Fibroblast of the aortic adventitia (primary cell): ENCODE measurements at regions not wholly inside any gene's neighbourhood (a gene's known extent, or its start where the extent isn't known, plus 50 kb on each side); places are given as distances from the start of the nearest gene placed in this dataset.

ENCODE experiments used
- DNase-seq: peaks from one replicate; pipeline ENCODE4 v3.0.0-alpha.2; 2010; ENCODE audit warnings: low read depth
- H3K4me3 ChIP-seq: 2 replicates; pipeline ENCODE4 v1.5.1; 2011; ENCODE audit warnings: low read depth, mild to moderate bottlenecking, control low read depth, low read length, moderate library complexity
- TF ChIP-seq, protein P1 (sequence below): IDR thresholded peaks from 2 replicates; pipeline ENCODE4 v1.5.1; 2011; ENCODE audit warnings: mild to moderate bottlenecking, low read length, control low read depth, inconsistent platforms; ENCODE audit not compliant: insufficient read depth

DNA sequence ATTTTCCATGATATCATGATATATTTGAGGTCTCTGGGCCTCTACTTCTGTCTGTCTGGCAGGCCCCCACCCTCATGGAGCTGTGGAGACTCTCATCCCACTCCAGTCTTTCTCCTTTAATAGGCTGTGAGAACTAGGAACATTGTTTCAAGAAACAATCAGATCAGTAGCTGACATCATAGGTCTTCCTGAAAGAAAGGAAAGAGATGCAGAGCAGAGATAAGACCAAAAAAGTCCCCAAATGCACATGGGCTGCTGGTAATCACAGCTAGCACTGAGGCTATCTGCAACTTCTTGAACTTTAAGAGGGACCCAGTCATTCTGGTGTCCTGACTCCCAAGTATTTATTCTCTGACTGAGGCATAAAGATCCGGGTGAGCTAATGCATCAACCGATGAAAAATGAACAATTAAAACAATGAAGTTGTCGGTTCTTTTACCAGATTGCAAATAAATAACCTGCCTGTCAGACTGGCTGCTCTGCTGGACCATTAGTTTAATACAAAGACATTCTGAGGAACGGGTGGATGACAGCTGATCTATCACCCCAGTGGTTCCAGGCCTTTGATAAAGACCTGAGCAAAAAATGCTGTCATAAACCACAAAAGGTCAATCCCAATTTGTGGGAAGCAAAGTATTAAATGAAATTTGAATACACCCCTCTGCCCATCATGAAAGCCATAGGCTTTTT, 780.8 kb upstream of the GOLIM4 start:
- DNase-seq = no peak

DNA sequence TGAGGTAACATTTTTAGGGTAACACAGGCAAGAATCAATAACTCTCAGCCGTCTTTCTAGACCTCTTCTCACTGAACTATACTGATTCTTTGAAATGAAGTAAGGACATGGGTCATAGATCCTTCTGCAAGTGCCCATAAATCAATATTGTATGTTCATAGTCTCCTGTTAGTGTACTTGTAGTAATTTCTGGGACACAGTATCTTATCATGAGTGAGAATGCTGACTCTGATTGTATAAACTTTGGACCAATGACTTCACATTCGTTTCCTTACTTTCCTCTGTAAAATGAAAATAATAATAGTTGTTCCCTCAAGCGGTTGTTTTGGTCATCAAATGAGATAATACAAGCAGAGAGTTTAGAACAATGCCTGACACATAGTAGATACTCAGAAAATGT, 777.1 kb upstream of the GOLIM4 start:
- DNase-seq = no peak
- TF ChIP-seq, protein P1, sequence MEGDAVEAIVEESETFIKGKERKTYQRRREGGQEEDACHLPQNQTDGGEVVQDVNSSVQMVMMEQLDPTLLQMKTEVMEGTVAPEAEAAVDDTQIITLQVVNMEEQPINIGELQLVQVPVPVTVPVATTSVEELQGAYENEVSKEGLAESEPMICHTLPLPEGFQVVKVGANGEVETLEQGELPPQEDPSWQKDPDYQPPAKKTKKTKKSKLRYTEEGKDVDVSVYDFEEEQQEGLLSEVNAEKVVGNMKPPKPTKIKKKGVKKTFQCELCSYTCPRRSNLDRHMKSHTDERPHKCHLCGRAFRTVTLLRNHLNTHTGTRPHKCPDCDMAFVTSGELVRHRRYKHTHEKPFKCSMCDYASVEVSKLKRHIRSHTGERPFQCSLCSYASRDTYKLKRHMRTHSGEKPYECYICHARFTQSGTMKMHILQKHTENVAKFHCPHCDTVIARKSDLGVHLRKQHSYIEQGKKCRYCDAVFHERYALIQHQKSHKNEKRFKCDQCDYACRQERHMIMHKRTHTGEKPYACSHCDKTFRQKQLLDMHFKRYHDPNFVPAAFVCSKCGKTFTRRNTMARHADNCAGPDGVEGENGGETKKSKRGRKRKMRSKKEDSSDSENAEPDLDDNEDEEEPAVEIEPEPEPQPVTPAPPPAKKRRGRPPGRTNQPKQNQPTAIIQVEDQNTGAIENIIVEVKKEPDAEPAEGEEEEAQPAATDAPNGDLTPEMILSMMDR = no peak
- no peak overlapping the region for H3K4me3 ChIP-seq

More for the DNA sequence above, 780.8 kb upstream of the GOLIM4 start:
- H3K4me3 ChIP-seq = no peak overlapping the region
- TF ChIP-seq, protein P1 = no peak

DNA sequence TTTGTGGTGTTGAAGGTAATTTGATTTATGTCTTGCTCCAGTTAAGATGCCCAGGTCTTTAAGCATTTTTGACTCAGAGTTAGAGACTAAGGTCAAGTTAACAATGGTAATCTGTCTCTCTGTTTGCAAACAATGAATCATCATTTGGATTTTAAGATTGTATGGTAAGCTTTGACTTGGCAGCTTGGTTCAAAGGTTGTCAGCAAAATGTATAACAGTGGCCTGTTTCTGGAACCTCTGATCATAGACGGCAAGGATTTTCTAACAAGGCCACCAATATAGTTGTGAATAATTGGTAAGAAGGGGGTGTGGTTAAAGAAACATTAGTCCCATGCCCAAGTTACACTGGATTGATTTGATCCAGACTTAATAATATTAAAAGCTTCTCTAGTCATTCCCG, 775.2 kb upstream of the GOLIM4 start:
- peak; percentile 40 for DNase-seq
- TF ChIP-seq, protein P1 = no peak
- no peak overlapping the region for H3K4me3 ChIP-seq

DNA sequence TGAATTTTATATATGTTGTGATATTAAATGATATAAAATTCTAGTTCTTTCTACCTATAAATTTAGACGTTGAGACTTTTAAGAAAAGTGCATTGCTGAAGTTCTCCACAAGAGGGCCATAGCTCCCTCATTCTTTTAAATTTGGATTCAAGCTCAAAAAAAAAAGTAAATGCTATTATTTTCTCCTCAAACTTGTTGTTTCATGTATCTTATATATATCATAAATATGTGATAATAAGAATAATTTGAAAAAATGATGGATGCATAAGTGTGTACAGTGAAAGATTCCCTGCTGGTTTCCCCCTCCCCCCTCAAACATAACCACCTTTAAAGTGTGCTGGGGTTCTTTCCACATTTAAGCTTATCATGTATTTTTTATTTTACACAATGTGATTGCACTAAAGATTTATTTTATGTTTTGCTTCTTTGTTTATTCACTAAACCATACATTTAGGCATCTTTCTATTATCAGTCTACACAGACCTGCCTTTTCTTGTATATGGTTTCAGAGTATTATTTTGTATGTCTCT, 769.4 kb upstream of the GOLIM4 start:
- DNase-seq = peak; percentile 73
- TF ChIP-seq, protein P1 = peak; percentile 83
- no peak overlapping the region for H3K4me3 ChIP-seq

DNA sequence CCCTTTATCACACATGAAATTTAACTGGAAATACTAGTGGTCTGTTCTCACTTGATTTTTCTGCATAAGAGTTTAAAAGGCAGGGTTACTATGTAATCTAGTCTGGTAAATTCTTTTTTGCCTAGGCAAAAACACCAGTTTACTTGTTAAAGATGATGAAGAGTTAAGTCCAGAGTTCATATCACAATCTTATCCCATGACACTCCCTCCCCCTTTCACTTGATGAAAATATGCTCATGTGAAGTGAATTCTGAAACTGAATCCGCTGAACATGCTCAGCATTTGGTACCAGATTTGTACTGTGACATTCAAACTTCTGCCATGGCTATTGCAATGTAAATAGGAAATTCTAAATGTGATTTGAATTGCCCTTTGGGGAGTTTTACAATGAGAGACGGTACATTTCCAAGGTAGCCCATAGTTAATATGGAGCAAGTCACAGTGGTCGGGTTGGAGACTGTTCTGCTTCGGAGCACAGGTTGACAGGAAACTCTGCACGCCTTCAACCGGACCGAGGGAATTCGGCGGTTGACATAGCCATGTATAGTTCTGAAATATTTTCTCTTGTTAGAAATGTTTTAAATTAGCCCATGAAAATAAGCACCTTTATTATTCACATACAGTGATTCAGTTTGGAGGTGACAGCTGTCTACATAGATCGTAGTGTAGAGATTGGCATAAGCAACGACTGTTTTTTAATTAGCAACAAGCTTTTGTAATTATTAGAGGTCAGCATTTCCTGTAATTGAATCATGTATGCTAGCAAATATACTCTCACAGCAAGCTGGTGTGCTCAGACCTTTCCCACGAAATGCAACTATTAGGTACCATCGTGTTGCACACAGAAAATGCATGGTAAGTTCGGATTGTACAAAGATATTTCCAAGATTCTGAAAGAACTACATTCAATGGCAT, 768.6 kb upstream of the GOLIM4 start:
- TF ChIP-seq, protein P1 = no peak

DNA sequence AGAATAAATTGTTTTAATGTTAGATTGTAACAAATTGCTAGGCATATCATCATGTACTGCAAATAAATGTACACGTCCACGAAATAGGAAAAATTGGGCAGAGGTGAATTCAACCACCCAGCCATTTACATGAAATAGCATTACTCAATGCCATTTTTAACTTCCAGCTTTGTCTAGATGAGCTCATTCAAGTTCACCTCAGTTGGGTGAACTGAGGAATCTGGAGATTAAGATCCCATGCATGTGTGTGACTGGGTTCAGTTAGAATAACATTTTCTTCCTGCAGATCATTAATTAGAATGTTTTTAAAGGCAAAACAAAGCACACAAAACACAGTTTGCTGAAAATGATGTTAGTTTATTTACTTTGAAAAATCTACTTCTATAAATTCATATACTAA, 767.8 kb upstream of the GOLIM4 start:
- DNase-seq = no peak
- TF ChIP-seq, protein P1 = no peak
- no peak overlapping the region for H3K4me3 ChIP-seq

More for the DNA sequence above, 768.6 kb upstream of the GOLIM4 start:
- DNase-seq = no peak
- no peak overlapping the region for H3K4me3 ChIP-seq
